GM21576 (cell line): ENCODE measurements at regions not wholly inside any gene's neighbourhood (a gene's known extent, or its start where the extent isn't known, plus 50 kb on each side); places are given as distances from the start of the nearest gene placed in this dataset.

Source experiments
- ATAC-seq: cut with Tn5 transposase; IDR thresholded peaks from one replicate; pipeline ENCODE4 v1.9.1; 2021; ENCODE audit warnings: mild to moderate bottlenecking, moderate library complexity; ENCODE audit not compliant: unreplicated experiment

GRCh38 chr18:78168526-78168925 is 811.1 kb upstream of the SALL3 start:
- no peak for ATAC-seq

DNA sequence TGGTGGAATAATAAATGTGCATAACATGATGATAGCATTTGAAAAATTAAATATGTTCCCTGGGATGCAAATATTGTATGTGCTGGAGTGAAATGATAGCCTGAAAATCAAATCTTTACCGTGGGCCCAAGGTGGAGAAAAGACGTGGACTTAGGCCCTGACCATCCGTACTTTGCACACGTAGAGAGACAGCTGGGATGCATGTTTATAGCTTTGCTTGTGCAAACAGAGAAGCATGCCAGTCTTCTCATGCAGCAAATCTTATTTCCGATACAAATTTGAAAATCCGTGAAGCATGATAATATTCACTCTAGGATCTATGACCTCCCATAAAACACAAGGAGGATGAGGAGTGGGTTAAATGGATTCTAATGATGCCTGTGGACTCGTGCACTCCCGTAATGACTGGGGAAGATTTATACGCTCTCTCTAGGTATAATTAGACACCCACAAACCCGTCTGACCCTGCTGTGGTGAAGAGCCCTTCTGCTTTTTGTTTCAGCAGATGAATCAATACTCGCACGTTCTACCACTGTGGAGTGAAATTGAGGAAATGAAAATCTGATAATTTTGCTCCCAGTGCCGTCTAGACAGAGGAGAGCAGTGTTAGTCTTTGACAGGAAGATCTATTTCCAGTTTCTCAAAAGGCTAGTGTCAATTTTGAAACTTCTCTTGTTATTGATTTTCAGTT is 810.3 kb upstream of the SALL3 start:
- no peak for ATAC-seq

DNA sequence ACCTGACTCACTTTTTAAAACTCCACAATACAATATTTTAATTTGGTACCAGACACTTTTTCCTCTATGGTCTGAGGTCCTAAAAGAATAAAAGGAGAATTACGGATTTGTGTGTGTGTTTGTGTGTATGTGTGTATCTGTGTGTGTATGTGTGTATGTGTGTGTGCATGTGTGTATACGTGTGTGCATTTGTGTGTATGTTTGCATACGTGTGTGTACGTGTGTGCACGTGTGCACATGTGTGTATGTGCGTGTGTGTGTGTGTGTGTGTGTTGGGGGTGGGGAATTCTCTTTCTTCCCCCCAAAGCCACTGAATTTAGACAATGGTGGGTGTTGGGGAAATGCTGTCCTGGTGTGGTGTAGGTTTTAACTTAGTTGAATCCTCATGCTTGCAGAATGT is 807.7 kb upstream of the SALL3 start:
- ATAC-seq, result no peak

DNA sequence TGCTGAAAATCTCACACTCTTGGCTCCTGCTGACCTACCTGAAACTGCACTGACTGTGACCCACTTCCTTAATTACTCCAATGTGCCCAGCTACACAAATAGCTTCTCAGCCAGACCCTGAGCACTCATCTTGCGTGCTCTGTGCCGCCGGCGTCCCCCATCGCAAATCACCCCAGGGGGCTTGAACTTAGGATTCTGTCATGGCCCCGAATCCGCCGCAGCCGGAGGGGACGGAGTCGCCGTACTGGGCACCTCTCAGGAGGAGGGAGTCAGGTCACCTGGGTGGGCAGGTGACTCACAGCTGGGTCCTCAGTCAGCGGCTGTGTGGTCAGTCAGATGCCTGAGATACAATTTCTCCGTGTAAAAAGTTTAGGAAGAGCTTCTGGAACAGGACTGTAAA is 804.9 kb upstream of the SALL3 start:
- no peak for ATAC-seq

DNA sequence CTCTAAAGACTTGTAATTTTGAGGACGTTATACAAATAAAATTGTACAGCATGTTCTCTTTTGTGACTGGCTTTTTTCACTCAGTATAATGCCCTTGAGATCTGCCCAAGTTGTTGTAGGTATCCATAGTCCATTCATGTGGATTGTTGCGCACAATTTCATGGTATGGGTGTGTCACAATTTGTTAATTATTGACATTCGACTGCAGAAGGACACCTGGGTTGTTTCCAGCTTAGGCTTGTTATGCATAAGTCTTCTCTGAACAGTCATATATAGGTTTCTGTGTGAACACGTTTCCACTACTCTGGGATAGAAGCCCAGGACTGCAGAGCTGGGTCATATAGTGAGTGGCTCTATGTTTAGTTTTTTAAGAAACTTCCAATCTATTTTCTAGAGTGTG is 800.8 kb upstream of the SALL3 start:
- ATAC-seq, result no peak

- ATAC-seq, result no peak
These were observed 798.9 kb upstream of the SALL3 start for GRCh38 chr18:78180741-78181140.

DNA sequence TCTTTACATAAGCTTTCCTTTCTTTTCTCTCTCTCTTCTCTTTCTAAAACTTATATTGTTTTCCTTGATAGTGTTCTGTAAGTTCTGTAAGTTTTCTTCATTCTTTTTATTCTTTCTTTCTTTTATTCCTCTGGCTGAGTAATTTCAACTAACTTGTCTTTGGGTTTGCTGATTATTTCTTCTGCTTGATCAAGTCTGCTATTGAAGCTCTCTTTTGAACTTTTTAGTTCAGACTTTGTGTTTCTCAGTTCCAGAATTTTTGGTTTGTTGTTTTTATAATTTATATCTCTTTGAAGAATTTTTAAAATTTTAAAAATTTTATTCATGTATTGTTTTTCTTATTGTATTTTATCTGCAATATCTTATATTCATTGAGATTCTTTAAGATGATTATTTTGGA is 795.8 kb upstream of the SALL3 start:
- no peak for ATAC-seq

GRCh38 chr18:78191276-78191675 is 788.3 kb upstream of the SALL3 start:
- ATAC-seq, result no peak

GRCh38 chr18:78192054-78192453 is 787.6 kb upstream of the SALL3 start:
- no peak for ATAC-seq

- ATAC-seq, result no peak
These were observed 783.3 kb upstream of the SALL3 start for GRCh38 chr18:78196280-78196679.

GRCh38 chr18:78199002-78199401 is 780.6 kb upstream of the SALL3 start:
- ATAC-seq, result no peak

DNA sequence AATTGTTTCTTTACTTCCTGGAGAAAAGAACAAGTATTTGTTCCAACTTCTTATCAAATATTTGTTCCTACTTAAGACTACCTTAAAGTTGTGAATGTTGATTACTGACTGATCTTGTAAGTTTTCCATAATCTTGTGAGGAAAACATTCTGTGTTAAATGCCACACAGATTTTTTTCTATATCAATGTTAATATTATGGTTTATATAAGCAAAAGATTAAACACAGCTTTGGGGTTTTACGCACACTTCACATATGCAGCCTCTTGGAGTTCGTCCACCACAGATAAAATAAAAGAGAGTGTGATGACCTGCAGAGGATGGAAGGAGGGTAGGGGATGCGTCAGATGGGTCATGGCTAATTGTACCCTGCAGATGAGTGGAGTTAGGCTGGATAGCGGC is 780.0 kb upstream of the SALL3 start:
- no peak for ATAC-seq

DNA sequence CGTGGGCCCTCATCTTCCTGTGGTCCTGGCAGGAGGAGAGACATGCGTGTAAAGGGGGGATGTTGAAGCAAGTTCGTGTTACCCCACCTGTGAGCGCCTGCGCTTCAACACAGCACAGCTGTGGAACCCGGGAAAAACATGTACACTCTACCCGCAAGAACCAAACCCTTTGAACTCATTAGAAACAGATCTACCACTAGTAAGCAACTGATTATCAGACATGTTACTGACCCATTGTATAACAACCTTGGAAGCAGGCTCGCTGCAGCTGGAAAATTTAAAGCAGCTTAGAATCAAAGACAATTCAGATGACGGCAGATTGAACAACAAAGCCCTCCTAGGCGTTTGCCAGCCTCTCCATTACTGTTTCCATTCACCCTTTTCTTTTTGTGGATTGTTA is 771.7 kb upstream of the SALL3 start:
- ATAC-seq, result no peak

DNA sequence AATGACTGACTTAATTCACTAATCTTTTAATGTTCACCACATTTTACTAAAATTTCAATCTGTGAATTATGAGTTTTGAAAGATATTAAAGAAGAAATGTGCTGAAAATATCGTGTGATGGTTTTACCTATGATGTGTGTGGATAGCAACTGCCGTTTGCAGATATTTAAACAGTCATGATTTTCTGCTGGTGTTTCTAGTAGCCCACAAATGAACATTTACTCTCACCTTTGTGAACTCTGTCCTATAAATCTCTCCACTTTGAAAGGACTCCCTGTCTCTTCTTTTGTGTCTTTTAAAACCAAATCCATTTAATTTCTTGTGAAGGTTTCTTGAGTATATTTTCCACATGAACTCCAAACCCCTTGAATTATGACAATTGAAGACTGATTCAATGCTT is 771.2 kb upstream of the SALL3 start:
- ATAC-seq, result no peak

- no peak for ATAC-seq
These were observed 766.1 kb upstream of the SALL3 start for GRCh38 chr18:78213361-78213994.

GRCh38 chr18:78221496-78221895 is 758.1 kb upstream of the SALL3 start:
- ATAC-seq, result no peak

GRCh38 chr18:78228974-78229373 is 750.6 kb upstream of the SALL3 start:
- no peak for ATAC-seq

DNA sequence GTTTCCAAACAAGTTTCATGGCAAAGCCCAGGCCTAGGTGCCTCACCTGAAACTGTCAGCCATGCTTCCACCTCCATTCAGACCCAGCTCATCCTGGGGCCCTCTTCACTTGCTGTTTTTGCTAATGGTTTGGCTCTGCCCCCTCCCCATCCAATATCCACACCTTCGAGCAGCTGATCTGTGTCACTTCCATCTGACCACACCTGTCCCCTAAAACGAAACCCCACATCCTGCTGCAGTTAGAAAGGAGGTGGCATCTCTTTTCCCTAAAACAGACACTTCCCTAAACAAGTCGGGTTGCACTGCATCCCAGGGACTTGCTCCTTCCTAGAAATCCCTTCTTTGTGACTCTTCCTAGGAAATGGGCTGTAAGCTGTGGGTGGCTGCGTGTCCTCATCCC is 748.7 kb upstream of the SALL3 start:
- ATAC-seq, result no peak

DNA sequence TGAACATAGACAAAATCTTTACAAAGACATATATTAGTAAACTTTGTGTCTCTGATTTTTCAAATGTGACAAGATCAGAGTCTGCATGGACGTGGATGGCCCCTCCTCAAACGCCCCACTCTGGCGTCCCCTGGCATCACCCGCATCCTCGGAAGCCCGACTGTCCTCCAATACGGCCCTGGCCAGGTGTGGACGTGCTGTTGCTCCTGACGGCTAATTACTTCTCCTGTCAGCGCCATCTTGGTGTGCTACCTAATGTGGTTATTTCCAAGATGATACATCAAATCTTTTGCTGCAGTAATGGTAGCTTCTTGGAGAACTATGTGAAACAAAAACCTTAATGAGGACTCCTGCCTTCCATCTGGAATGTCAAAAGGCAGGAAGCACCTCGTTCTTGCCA is 747.4 kb upstream of the SALL3 start:
- ATAC-seq, result no peak

DNA sequence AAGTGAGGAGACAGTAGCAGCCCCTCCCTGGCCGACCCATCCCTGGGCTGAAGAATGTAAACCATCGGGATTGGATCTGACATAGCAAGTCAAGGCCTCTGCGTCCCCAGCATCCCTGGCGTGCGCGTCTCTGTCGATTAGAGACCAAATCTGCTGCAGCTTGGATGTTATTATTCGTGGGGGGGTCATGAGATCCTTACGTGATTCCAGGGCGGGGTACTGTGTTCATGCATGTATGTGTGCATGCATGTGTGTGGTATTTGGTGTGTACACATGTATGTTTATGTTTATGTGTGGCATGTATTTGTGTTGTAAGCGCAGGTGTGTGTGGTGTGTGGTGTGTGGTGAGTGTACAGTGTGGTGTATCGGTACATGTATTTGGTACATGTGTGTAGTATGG is 741.8 kb upstream of the SALL3 start:
- no peak for ATAC-seq

GRCh38 chr18:78238404-78239089 is 741.1 kb upstream of the SALL3 start:
- no peak for ATAC-seq

GRCh38 chr18:78239090-78239457 is 740.5 kb upstream of the SALL3 start:
- no peak for ATAC-seq
